ENCODE measurements at regions not wholly inside any gene's neighbourhood (a gene's known extent, or its start where the extent isn't known, plus 50 kb on each side); places are given as distances from the start of the nearest gene placed in this dataset.
A peak's percentile ranks its signal among the peaks of the same experiment; 100 is the strongest.
"Not testable (repeated sequence)": the region's sequence is repeated elsewhere in the genome, so short reads cannot be mapped to it uniquely, and the experiment has no call there.

DNA sequence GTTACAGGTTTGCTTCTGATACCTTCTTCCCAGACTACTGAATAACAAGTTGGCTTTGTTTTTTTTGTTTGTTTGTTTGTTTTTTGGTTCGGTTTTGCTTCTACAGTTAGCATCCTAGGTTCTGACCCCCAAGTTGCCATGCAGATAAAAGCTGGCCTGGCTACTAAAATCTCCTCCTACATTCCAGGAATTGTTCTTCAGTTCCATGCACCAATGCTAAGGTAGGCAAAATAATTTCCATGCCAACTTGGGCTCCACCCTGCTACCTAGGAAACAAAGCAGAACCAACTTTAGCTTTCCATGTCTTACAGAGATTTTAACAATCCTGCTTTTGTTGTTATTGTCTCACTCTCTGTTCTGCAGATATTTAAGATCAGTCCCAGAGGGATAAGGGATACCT lies 495.5 kb upstream of the SOX9 start:
- DNase-seq, result no peak

DNA sequence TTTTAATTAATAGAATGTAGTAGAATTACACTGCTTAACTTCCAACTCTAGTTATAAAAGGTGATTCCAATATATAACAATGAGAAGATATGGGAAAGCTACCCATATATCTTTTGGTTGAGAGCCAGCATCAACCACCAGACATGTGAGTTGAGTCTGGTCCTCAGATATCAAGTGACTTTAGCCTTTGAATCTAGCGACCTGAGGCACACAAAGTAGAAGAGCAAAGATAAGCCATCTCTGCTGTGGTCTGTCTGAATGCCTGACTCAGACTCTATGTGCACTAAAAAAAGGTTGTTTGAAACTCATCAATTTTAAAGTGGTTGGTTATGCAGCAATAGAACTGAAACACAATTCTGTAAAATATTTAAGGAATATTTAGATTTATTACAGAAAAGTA lies 492.5 kb upstream of the SOX9 start:
- peak; percentile 17 for DNase-seq

DNA sequence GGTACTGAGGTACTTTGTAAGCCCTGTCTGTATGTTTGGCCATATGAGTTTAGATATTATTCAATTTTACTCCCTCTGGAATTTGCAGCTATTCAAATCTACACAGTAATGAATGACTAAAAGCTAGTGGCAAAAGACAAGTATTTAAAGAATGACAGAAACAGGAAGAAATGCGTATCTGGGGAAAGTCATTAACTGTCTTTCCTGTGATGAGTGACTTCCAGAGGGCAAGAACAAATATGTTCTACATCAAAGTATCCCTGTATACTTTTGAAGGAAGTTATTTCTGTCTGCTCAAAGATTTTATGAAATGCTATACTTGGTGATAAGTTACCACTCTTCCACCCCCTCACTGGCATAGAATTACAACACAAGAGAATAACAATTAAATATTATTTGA lies 489.3 kb upstream of the SOX9 start:
- DNase-seq, result no peak

GRCh38 chr17:71632328-71632727 lies 488.5 kb upstream of the SOX9 start:
- DNase-seq, result peak; percentile 52

DNA sequence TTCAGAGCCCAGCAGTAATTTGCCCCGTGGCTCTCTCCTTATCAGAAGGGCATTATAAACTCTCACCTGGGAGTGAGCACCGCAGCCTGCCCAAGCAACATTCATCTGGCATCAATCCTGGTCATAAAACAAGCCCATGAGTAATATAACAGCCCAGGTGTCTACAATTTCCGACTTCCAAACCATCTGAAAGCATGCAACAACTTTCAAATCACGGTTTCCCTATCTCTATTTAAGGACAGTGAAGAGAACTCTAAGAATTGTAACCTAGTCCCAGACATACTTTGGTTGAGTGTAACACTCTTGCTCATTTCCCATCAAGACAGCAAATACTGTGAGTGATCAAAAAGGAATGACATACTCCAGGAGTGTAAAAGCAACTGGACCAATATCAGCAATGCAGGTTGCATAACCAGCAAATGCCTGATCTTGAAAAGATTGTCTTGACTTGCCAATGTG lies 487.4 kb upstream of the SOX9 start:
- DNase-seq, result no peak

DNA sequence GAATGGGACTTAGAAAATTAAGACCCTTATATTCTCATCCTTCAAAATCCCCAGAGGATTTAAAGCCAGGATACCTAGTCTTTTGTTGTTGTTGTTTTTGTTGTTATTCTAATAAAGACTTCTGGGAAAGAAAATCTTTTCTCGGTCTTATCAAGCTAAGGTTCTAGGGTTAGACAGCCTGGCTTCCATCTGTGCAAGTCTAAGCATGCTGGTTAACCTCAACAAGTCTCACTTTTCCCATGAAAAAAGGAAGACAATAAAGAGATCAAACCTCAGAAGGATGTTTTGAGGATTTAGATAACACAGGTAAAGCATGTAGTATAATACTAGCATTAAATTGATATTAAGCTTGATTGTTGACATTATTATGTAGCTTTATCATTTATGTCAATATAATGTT lies 486.4 kb upstream of the SOX9 start:
- DNase-seq, result no peak

GRCh38 chr17:71635187-71635586 lies 485.6 kb upstream of the SOX9 start:
- no peak for DNase-seq

DNA sequence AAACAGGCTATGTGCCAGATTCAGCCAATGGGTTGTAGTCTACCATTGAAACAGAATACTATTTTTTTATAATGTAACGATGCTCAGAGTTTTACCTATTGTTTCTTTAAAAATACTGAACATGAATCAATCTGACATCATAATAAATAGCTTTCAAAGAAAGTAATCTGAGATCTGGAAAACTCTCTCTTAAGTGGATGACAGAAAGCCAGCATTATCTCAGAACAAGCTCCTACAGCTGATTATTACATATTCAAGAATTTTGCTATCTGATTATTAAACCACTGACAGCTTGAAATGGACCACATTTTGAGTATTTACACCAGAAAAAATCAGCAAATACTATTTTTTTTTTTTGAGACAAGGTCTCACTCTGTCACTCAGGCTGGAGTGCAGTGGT lies 484.2 kb upstream of the SOX9 start:
- DNase-seq, result no peak

GRCh38 chr17:71638668-71639067 lies 482.2 kb upstream of the SOX9 start:
- DNase-seq, result no peak

DNA sequence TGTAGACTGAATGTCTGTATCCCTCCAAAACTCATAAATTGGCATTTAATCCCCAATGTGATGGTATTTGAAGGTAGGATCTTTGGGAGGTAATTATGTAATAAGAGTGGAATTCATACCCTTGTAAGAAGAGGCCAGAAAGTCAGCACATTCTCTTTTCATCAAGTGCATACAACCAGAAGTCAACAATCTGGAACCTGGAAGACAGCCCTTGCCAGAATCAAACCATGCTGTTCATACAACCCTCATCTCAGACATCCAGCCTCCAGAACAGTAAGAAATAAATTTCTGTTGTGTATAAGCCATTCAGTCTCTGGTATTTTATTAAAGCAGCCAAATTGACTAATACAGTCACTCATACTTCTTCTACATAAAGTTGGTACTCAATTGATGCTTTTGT lies 481.0 kb upstream of the SOX9 start:
- no peak for DNase-seq

- not testable (repeated sequence) for DNase-seq
Measured at GRCh38 chr17:71646890-71647289, 473.9 kb upstream of the SOX9 start.

- not testable (repeated sequence) for DNase-seq
Measured at GRCh38 chr17:71648342-71648741, 472.5 kb upstream of the SOX9 start.

- DNase-seq, result no peak
Measured at GRCh38 chr17:71649941-71650350, 470.9 kb upstream of the SOX9 start.

GRCh38 chr17:71655542-71655941 lies 465.3 kb upstream of the SOX9 start:
- no peak for DNase-seq

DNA sequence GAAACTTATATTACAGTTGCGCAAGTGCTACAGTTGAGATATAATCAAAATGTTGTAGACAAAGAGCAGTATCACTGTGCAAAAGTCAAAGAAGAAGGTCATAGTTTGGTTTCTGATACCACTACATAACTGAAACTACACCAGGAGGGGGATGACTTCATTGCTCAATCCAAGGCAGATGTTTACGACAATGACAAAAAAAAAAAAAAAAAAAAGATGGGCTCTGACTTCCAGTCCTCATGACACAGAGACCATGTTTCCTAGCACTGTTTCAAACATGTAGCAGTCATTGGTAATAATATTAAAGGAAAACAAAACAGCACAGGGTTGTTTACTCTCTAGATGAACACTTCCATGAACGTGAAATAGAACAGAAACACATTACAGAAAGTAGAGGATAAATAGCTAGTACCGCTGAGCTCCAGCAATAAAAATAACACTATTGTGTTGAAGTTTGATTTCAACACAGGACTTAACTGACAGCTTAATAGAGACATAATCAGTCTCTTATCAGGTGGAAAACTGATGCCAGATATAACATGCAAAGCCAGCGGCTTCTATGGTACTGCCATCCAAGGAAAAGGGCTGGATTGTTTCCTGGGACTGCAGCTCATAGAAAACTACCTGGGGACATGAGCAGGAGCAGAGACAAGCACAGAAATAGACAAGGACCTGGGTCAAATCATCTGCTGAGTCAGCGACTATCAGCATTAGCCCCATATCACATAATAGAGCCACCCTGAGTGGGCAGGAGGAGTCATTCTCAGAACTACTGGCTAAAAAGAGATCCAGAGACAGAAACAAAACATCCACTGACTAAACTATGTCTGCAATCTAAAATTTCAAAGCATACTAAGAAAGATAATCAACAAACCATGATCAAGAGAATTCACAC lies 463.6 kb upstream of the SOX9 start:
- no peak for DNase-seq

DNA sequence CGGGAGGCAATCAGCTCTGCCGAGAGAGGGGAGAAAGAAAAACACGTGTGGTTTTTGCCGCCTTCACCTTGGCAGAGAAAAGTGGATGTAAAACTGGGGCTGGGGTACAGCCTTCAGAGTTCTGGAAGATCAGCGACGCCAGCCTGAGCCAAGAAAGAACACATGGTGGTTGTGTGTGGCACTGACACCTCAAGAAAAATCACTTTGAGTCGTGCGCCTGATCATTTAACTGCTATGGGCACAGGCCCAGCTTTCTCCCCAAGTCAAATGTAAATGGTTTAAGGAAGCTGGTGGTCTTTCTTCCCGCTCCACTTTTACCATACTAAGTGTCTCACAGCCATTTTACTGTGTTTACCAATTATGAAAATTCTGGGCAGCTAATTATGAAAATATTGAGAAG lies 461.8 kb upstream of the SOX9 start:
- no peak for DNase-seq

- DNase-seq, result no peak
Measured at GRCh38 chr17:71664861-71665260, 456.0 kb upstream of the SOX9 start.

DNA sequence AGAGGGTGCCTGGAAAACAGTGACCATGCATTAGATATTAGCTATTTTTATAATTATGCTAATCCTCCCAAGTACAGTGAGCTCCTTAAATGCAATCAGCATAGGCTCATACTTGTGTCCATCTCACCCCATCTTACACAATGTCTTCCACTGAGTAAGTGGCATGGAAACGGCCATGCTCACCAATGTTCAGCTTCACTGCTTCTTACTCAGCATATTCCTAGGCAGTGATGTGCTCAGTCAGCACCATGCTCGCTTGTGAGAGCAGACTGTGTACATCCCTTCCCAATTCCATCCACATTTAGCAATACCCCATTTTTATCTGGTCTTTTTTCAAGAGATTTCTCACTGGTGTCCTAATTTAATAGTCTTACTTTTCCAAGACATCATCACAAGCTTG lies 454.8 kb upstream of the SOX9 start:
- no peak for DNase-seq

DNA sequence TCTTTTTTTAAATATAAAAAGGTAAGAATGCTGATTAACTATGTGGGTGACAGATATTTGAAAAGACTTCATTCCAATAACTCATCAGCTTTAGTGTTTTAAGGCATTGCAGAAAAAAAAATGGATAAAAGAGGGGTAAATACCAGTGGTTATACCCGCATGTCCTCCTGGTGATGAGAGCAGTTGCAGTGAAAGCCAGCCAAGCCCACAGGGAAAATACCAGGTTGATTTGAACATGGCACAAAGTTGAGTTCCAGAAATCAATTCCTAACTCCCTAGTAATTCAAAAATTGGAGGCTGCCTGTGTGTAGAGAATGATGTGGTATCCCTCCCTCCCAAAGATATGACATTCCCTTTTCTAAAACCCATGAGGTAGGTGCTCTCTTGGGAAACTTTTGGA lies 453.2 kb upstream of the SOX9 start:
- DNase-seq, result no peak

DNA sequence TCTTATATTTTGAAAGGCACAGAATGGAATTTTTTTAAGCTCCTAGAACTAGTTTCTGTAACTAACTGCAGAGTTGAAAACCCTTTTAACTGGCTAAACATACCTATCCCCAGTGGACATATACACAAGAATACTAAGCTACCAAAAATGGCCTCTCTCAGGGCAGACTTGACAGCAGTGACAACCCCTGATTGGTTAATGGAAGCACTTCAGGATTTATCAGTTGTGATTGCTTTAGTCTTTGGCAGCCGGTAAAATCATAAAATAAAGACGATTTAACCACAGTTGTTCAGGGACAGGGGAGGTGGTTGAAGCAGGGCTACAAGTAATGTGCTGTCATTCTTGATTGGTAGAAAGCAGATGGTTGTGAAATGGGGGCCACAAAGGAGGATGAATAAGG lies 452.0 kb upstream of the SOX9 start:
- DNase-seq, result no peak

- DNase-seq, result no peak
Measured at GRCh38 chr17:71677439-71677838, 443.4 kb upstream of the SOX9 start.

DNA sequence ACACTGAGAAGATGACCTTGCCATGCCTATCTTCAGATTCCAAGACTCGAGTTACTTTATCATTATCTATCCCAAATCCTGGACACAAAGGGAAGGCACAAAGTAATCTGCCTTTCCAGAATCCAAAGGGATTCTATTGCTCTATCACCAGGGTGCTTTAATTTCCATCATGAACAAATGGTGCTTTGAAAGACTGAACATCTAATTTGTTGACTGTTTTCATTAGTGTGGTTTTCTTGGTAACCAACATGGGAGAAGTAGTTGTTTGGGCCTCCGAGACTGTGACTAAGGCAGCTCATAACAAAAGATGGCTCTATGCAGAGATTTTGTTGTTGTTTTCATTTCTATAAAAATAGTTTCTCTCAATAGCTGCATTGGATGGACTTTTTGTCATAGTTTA lies 441.0 kb upstream of the SOX9 start:
- DNase-seq, result no peak

DNA sequence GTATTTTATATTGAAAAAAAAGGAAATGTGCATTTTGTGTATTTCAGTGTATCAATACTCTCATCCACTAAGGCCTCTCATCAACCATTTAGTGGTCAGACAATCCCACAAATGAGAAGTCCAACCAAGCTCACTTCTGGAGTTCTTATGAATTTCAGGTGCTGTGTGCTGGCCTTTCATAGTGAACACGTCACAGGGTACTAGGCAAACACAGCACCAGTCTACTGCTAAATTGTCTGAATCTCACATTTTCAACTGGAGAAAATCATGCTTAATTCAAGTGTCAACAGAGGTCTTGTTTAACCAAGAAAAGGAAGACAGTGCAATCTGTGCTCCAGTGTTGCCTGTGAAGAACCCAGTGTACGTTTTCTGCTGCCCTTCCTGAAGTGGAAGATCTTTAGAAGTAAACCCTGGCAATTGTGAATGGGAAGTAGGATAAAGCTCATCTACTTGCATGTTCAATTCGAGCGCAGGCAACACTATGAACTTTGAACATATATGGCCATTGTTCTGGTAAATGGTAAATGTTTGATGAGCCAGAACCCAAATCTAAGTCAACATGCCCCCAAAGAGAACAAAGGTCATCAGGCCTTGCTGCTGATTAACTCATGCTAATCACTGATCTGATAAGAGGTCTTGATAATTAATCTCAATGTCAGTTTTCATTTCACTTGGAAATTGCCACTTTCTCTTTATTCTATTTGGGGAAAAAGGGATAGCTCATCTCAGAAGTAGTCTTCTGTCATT lies 439.2 kb upstream of the SOX9 start:
- DNase-seq, result no peak

- no peak for DNase-seq
Measured at GRCh38 chr17:71682174-71682494, 438.7 kb upstream of the SOX9 start.

GRCh38 chr17:71689782-71690181 lies 431.0 kb upstream of the SOX9 start:
- DNase-seq, result no peak
